HG03521 (cell line): ENCODE measurements at regions not wholly inside any gene's neighbourhood (a gene's known extent, or its start where the extent isn't known, plus 50 kb on each side); places are given as distances from the start of the nearest gene placed in this dataset.
"Not testable (repeated sequence)": the region's sequence is repeated elsewhere in the genome, so short reads cannot be mapped to it uniquely, and the experiment has no call there.

ENCODE experiments used
- ATAC-seq: cut with Tn5 transposase; IDR thresholded peaks from one replicate; pipeline ENCODE4 v1.9.1; 2021; ENCODE audit warnings: mild to moderate bottlenecking, moderate library complexity; ENCODE audit not compliant: unreplicated experiment

GRCh38 chr6:51299621-51300380, 481.1 kb downstream of the TFAP2B start:
- ATAC-seq: no peak

DNA sequence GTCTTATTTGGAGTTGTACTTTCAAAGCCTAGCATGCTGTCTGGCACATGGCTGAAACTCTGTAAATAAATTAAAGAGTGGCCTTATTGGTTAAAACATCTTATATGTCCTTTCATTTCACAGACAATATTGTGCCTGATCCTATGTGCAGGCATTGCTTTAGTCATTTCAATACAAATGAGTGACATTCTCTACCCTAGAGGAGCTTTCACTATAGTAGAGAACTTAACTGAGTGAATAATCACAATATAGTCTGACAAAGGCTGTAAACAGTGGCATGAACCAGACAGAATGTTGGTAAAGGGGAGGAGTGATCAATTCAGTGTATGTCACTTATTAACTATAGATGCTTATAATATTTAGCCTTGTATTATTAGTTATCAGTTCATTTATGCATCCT, 481.8 kb downstream of the TFAP2B start:
- ATAC-seq: no peak

DNA sequence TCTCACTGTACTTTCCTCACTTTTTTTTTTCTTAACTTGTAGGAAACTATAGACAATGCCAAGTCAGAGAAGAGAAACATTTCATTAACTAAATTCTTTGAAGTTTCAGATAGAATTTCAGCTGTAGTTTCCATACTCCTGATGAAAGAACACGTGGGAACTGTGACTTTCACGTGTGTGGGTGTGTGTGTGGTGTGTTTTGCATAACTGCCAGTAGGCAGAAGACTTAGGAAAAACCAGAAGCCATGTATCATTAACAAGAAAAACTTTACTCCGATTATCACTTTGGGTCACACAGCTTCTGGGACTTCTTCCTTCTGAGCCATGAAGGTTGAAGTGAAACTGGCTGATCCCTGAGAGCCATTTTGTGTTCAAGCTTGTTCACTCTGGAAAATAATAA, 483.3 kb downstream of the TFAP2B start:
- no peak for ATAC-seq

- no peak for ATAC-seq
Measured at GRCh38 chr6:51302431-51302830, 483.8 kb downstream of the TFAP2B start.

DNA sequence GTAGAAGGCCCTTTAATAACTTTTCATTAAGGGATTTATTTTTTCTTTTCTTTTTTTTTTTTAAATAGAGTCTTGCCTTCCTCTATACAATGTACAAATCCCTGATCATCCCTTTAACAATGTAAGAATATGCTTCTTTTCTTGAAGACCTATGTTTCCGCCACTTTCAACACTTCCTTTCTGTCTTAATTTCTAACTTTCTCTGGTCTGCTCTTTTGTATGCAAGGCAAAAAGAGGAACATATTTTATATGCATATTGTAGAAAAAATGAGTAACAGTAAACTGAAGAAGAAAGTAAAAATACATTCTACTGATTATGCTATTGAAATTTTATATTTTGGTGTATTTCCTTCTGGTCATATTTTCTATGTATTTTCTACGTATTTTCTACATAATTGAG, 484.7 kb downstream of the TFAP2B start:
- no peak for ATAC-seq

DNA sequence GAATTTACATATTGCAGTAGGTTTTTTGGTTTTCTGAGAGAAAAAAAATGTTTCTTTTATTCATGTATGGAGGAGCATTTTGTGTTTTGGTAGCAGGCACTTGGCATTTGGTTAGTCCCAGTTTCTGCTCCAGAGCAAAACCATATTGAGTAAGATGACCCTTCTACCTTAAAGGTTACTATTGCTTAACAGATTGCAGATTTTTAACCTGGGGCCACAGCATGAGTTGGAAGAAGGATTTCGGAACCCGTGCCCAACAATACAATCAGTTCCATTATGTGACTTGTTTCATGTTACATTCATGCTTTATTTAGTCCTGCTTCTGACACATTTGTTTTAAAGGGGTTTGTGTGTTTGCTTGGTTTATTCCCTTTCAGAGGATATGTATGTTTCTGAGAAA, 496.3 kb downstream of the TFAP2B start:
- no peak for ATAC-seq

DNA sequence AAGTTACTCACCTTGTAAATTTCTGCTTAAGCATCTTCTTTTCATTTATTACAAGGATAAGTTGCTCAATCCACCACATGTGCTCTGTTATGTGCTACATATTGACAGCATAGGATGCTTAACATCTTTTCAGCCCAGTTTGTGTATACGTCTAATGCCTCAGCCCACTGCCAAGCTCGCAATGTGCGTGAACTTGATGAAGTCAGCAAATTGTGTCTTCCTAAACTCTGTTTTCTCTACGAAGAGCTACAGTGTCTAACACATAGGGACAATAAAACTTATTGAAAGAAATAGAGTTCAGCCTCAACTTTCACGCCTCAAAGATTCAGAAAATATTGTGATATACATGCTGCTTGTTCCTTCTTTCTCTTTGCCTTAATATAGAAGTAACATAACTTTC, 500.0 kb downstream of the TFAP2B start:
- no peak for ATAC-seq

DNA sequence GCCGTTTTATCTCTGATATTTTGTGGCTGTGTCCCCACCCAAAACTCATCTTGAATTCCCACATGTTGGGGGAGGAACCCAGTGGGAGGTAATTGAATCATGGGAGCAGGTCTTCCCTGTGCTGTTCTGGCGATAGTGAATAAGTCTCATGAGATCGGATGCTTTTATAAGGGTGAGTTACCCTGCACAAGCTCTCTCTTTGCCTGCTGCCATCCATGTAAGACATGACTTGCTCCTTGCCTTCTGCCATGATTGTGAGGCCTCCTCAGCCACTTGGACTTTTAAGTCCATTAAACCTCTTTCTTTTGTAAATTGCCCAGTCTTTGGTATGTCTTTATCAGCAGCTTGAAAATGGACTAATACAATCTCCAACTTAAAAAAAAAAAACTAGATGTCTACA, 502.8 kb downstream of the TFAP2B start:
- ATAC-seq: not testable (repeated sequence)

DNA sequence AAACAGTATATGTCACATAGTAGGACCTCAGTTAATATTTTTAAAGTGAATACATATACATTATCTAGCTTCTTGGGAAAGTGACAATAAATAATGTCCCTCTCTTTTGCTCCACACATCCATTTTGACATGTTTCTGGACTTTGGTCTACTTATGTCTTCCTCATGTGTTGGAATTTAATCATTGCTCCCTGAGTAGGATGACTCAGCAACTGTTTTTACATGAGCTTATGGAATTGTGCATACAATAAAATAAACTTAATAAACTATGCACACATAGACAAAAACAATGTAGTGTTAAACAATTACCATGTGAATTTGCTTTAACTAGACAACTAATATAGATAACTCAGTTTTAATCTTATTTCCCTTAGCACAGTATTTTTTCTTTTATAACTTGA, 503.8 kb downstream of the TFAP2B start:
- ATAC-seq: no peak

DNA sequence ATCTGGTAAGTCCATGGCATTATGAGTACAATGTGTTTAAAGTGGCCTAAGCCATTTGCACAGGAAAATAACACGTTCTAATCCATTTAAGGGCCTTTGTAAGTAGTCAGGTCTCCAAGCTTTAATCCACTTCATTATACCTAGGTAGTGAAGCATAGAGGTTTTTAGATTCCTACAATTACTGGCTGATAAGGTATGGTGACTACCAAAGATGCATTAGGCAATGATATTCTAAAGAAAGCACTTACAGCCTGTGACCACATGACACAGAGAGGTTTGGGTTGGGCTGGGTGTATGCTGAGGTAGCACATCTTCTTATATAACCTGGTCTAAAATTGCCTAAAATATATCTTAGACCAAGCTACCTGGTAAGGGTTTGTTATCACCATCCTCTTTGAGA, 504.4 kb downstream of the TFAP2B start:
- no peak for ATAC-seq

GRCh38 chr6:51330971-51331370, 512.3 kb downstream of the TFAP2B start:
- no peak for ATAC-seq

GRCh38 chr6:51335543-51335942, 516.9 kb downstream of the TFAP2B start:
- ATAC-seq: no peak

DNA sequence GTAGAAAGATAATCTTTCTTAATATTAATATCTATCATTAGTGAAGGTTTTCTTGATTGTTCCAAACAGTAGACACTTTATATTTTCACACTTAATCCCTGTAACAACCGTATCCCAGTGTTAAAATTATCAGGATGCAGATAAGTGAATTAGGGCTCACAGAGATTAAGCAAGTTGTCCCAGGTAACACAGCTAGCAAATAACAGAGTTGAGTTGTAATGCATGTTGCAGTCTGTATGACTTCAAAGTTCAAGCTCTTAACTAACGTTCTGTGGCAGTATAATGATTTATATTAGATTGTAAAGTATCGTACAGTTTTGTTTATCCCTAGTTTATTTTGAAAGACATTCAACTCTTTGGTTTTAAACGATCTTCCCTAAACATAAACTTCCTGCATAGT, 517.5 kb downstream of the TFAP2B start:
- no peak for ATAC-seq

DNA sequence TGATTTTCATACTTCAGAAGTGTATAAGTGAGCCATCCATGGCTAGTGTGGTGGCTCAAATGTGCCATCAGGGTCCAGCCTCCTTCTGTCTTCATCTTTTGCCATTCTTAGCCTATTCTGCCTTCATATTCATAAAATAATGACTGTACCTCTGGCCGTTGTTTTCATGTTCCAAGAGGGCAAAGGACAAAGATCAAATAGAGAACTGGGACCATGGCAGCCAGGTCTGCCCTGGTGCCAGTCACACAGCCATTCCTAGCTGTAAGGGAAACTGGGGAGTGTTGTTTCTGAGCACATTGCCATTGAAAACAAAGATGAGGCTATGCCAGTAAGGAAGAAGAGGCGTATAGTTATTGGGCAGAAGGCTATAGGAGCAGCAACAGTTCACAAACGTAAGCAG, 518.6 kb downstream of the TFAP2B start:
- ATAC-seq: no peak

- no peak for ATAC-seq
Measured at GRCh38 chr6:51339108-51339507, 520.4 kb downstream of the TFAP2B start.

GRCh38 chr6:51339728-51340127, 521.1 kb downstream of the TFAP2B start:
- no peak for ATAC-seq

GRCh38 chr6:51342393-51342792, 523.7 kb downstream of the TFAP2B start:
- no peak for ATAC-seq

DNA sequence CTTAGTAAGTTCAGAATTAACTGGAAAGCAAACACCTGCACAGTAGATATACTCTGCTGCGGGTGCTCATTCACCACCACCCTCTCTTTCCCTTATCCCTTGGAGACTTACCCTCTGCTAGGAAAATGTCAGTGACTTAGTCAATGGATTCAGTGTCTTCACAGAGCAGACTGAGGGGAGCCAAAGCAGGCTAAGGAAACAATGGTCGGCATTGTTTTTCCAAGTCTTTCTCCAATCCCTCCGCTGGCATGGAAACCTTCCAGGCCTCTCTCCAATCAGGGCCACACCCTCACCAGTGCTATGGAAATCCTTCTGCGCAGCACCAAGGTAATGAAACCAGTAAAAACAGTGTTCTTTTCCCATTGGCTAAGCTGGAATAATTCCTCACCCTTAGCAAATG, 531.2 kb downstream of the TFAP2B start:
- ATAC-seq: no peak

- no peak for ATAC-seq
Measured at GRCh38 chr6:51350308-51350904, 531.7 kb downstream of the TFAP2B start.

DNA sequence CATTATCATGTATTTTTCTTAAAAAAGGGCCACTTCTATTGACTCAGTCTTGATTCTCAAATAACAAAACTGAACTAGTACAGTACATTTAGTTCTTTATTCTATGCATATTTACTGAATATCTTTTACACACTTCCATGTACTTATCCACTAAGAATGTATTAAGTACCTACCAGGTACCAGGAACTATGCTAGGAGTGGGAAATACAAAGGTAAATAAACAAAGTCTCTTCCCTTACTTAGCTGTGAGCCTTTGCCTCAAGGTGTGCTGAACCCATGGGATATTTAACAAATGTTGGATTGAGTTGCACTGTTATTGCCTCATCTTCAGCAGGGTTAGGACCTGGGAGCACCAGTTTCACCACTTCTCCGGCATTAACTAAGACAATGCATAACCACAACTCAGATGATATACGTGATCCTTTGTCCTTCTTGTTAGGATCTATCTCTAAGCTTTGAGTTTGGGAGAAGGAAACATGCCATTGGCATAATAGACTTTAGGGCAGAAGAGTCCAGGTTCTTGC, 533.9 kb downstream of the TFAP2B start:
- ATAC-seq: no peak

- ATAC-seq: no peak
Measured at GRCh38 chr6:51360287-51360686, 541.6 kb downstream of the TFAP2B start.

- no peak for ATAC-seq
Measured at GRCh38 chr6:51365566-51365965, 546.9 kb downstream of the TFAP2B start.

DNA sequence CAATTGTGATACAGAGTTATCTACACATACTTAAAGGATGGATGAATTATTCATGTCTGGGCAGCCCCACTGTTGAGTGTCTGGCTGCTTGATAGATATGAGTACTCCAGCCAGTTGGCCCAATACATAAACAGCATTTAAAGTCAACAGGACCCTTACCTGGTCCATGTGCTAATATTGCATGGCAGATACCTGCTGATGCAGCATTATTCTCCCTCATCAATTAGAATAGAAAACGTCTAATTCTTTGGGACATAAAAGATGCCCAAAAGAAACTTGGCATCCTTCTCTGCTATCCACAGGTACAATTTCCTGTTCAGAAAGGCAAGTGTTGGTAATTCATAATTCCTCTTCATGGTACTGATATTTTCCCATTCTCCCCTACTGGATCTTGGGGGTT, 550.8 kb downstream of the TFAP2B start:
- ATAC-seq: no peak
